Suprapubic skin (tissue), 4 donors: ENCODE measurements at regions not wholly inside any gene's neighbourhood (a gene's known extent, or its start where the extent isn't known, plus 50 kb on each side); places are given as distances from the start of the nearest gene placed in this dataset.

Source experiments
- DNase-seq, 2 donors: peaks; one replicate each; pipeline ENCODE4 v3.0.0-alpha.2; 2019; ENCODE audit warnings: low spot score in 2 of 2
- H3K27ac ChIP-seq: fragments of 200-600 bp; sonication (generic); one replicate; pipeline ENCODE4 v1.5.1; 2019
- H3K27me3 ChIP-seq: fragments of 200-600 bp; sonication (generic); one replicate; pipeline ENCODE4 v1.5.1; 2019
- H3K36me3 ChIP-seq: fragments of 200-600 bp; sonication (generic); one replicate; pipeline ENCODE4 v1.5.1; 2019
- H3K4me1 ChIP-seq: fragments of 200-600 bp; sonication (generic); one replicate; pipeline ENCODE4 v1.5.1; 2019
- H3K4me3 ChIP-seq: fragments of 200-600 bp; sonication (generic); one replicate; pipeline ENCODE4 v1.5.1; 2019; ENCODE audit warnings: mild to moderate bottlenecking
- H3K9me3 ChIP-seq: fragments of 200-600 bp; sonication (generic); one replicate; pipeline ENCODE4 v1.5.1; 2019
- CTCF ChIP-seq, 2 donors: fragments of 200-600 bp in 1 of 2; fragments of 450-650 bp in 1 of 2; sonication (generic) in 1 of 2; IDR thresholded peaks; one replicate each; pipeline ENCODE4 v1.5.1; 2016 to 2019; ENCODE audit warnings: antibody characterized with exemption in 2 of 2, mild to moderate bottlenecking in 1 of 2, moderate library complexity in 1 of 2
- EP300 ChIP-seq: sonication (generic); formaldehyde crosslinking; IDR thresholded peaks from one replicate; pipeline ENCODE4 v1.6.1; 2017; ENCODE audit warnings: antibody characterized with exemption
- POLR2A ChIP-seq, 2 donors: fragments of 450-650 bp; IDR thresholded peaks; one replicate each; pipeline ENCODE4 v1.6.1; 2017; ENCODE audit warnings: antibody characterized with exemption in 2 of 2, mild to moderate bottlenecking in 2 of 2, moderate library complexity in 2 of 2
- POLR2AphosphoS5 ChIP-seq, 3 donors: sonication (generic); formaldehyde crosslinking; IDR thresholded peaks; one replicate each; pipeline ENCODE4 v1.6.1; 2017; ENCODE audit warnings: antibody characterized with exemption in 3 of 3
- WGBS: methylation state at CpG from one replicate; pipeline ENCODE4 v1.1.5; 2018; 5-methylcytosine and 5-hydroxymethylcytosine counted together

DNA sequence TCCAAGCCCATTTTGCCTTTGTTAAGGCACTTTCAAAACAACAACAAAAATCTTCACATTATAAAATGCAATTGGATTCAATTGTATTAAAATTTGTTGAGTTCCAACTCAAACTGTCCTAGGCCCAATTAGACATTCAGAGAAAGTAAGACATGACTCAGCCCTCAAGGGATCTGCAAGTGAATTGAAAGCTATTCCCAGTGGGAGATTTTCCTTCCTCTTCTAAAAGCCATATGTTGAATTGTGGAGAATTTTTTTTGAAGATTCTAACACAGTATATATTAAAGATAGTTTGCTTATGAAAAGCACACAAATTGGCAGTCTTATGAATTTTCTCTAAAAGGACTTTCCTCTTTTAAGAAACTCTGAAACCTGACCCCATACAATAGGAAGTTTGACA, 268.0 kb upstream of the PARD3B start:
- Histone ChIP-seq H3K9me3 (no peaks in the 10 kb centered on the region), H3K4me1 (peaks cover 6% of the 10 kb centered on the region), H3K27me3 (peaks cover 6% of the 10 kb centered on the region), H3K4me3 (no peak overlapping the region), H3K27ac (no peak overlapping the region), H3K36me3 (no peaks in the 10 kb centered on the region)
- TF ChIP-seq POLR2AphosphoS5 (IDR thresholded peaks at IDR 0.05) (no peak), POLR2A (IDR thresholded peaks at IDR 0.05) (no peak), EP300 (no peak), CTCF (IDR thresholded peaks at IDR 0.05) (no peak)
- no peak for DNase-seq

DNA sequence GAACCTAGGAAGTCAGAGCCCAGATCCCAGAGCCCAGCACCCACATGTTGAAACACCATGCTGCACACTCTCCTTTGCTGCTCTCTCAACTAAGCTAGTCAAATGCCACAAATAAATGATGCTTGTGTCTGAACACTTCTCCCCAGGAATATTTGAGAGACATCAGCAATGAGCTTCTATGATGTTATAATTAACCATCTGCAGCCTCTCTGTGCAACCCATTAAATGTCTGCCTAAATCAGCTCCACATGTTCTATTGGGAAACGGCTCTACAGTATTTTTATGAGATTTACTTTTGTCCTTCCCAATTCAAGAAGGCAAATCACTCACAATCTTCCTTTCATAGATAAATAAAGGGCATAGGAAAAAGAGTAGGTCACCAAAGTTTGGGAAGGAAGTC, 266.8 kb upstream of the PARD3B start:
- no peaks in the 10 kb centered on the region for H3K9me3 ChIP-seq
- TF ChIP-seq POLR2AphosphoS5 (IDR thresholded peaks at IDR 0.05) (no peak), CTCF (IDR thresholded peaks at IDR 0.05) (no peak), POLR2A (IDR thresholded peaks at IDR 0.05) (no peak), EP300 (no peak)
- DNase-seq, result no peak
- peaks cover 6% of the 10 kb centered on the region for H3K27me3 ChIP-seq
- whole genome bisulfite sequencing, result 67% methylated on average over 1 of the region's 1 CpG
- no peaks in the 10 kb centered on the region for H3K36me3 ChIP-seq
- peaks cover 4% of the 10 kb centered on the region for H3K4me1 ChIP-seq
- no peak overlapping the region for H3K4me3 ChIP-seq
- no peak overlapping the region for H3K27ac ChIP-seq

DNA sequence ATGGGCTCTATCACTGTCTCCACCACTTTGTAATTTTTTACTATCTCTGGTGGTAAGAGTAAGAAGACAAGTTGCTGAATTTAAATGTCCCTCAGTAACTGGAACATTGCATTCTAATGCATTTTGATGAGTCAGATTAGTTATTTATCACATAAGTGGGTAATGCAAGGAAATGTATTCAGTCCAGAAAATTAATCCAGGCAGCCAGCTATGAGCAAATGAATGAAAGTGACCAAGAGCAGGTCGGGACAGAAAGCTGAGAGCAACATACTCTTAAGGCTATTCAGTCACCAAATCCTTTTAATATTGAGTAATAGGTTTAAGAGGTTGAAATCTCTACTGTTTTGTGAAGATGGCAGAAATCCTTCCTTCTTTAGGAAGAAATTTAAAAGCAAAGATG, 265.5 kb upstream of the PARD3B start:
- Histone ChIP-seq H3K4me1 (no peaks in the 10 kb centered on the region), H3K9me3 (no peaks in the 10 kb centered on the region), H3K4me3 (no peak overlapping the region), H3K27me3 (peaks cover 6% of the 10 kb centered on the region), H3K36me3 (no peaks in the 10 kb centered on the region), H3K27ac (no peak overlapping the region)
- TF ChIP-seq POLR2AphosphoS5 (IDR thresholded peaks at IDR 0.05) (no peak), POLR2A (IDR thresholded peaks at IDR 0.05) (no peak), EP300 (no peak), CTCF (IDR thresholded peaks at IDR 0.05) (no peak)
- no peak for DNase-seq
- WGBS, result 77% methylated on average over 1 of the region's 1 CpG

DNA sequence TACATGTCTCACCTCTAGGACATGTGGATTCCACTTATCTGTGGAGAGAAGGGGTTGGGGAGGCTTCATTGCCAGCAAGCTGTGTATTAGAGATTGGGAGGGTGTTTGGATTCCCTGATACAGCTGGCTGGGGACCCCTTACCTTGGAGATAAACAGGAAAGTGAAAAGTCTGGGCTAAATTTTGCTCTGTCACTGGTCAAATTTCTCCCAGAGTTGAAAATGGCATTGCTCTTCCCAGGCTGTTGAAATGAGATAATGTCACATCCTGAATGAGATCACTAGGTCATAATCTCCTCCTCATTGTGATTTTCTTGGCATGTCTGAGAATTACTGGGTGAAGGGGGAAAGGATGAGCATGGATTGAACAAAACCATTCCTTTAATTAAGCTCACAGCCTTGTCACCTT, 265.0 kb upstream of the PARD3B start:
- H3K27ac ChIP-seq, result no peak overlapping the region
- TF ChIP-seq POLR2AphosphoS5 (IDR thresholded peaks at IDR 0.05), result no peak
- TF ChIP-seq POLR2A (IDR thresholded peaks at IDR 0.05), result no peak
- no peak for TF ChIP-seq CTCF (IDR thresholded peaks at IDR 0.05)
- TF ChIP-seq EP300, result no peak

DNA sequence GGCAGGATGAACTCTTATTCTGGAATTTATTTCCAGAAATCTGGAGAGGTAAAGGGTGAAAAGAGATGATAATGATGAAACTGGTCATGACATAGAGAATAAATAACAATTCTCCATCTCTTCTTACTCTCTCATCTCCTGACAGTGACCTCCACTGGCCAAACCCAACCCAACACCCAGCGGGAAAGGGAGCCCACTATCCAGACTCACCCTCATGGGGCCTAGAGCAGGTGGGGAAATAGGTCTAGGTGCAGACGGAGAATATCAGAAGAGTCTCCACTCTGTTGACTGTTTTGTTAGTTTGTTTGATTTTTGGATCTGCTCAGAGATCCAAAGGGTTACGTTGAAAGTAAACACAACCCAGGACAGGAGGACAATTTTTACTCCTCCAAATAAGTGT, 263.2 kb upstream of the PARD3B start:
- Histone ChIP-seq H3K9me3 (no peaks in the 10 kb centered on the region), H3K27ac (no peak overlapping the region), H3K4me3 (no peak overlapping the region), H3K36me3 (no peaks in the 10 kb centered on the region), H3K4me1 (no peaks in the 10 kb centered on the region), H3K27me3 (peaks cover 6% of the 10 kb centered on the region)
- DNase-seq, result no peak
- TF ChIP-seq CTCF (IDR thresholded peaks at IDR 0.05), result no peak
- TF ChIP-seq EP300, result no peak
- no peak for TF ChIP-seq POLR2AphosphoS5 (IDR thresholded peaks at IDR 0.05)
- TF ChIP-seq POLR2A (IDR thresholded peaks at IDR 0.05), result no peak
- WGBS, result 98% methylated on average over 3 of the region's 3 CpGs

More for the DNA sequence above, 265.0 kb upstream of the PARD3B start:
- no peaks in the 10 kb centered on the region for H3K36me3 ChIP-seq
- peaks cover 6% of the 10 kb centered on the region for H3K27me3 ChIP-seq
- no peaks in the 10 kb centered on the region for H3K4me1 ChIP-seq
- no peaks in the 10 kb centered on the region for H3K9me3 ChIP-seq
- DNase-seq, result no peak
- no peak overlapping the region for H3K4me3 ChIP-seq
